PFSK-1 (cell line): ENCODE measurements at regions not wholly inside any gene's neighbourhood (a gene's known extent, or its start where the extent isn't known, plus 50 kb on each side); places are given as distances from the start of the nearest gene placed in this dataset.

ENCODE experiments used
- POLR2AphosphoS5 ChIP-seq: IDR thresholded peaks from 2 replicates; pipeline ENCODE4 v1.6.1; 2012; ENCODE audit warnings: low read depth, mild to moderate bottlenecking, control low read depth, low read length, moderate library complexity
- SIN3A ChIP-seq: IDR thresholded peaks from 2 replicates; pipeline ENCODE4 v1.6.1; 2012; ENCODE audit warnings: mild to moderate bottlenecking, low read length, moderate library complexity, borderline replicate concordance; ENCODE audit not compliant: insufficient read depth

DNA sequence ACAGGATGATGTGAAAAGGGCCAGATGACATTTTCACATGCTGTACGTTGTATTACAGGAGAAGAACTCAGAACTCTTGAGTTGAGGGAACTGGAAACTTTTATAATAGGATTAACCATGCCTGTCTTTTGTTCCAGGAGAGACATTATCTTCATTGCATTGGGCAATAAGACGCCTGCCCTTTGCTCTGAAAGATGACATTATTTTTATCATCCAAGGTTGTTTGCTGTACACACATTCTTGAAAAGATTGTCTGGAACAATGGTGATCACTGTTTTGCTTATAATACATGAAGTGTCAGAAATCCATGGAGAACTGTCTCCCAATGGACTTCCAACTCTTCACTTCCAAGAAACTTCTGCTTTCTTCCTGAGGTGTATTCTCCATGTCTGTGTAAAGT is 334.6 kb upstream of the B3GAT1 start:
- no peak for TF ChIP-seq POLR2AphosphoS5
- TF ChIP-seq SIN3A, result no peak
